ENCODE measurements at regions not wholly inside any gene's neighbourhood (a gene's known extent, or its start where the extent isn't known, plus 50 kb on each side); places are given as distances from the start of the nearest gene placed in this dataset.
"Not testable (repeated sequence)": the region's sequence is repeated elsewhere in the genome, so short reads cannot be mapped to it uniquely, and the experiment has no call there.

DNA sequence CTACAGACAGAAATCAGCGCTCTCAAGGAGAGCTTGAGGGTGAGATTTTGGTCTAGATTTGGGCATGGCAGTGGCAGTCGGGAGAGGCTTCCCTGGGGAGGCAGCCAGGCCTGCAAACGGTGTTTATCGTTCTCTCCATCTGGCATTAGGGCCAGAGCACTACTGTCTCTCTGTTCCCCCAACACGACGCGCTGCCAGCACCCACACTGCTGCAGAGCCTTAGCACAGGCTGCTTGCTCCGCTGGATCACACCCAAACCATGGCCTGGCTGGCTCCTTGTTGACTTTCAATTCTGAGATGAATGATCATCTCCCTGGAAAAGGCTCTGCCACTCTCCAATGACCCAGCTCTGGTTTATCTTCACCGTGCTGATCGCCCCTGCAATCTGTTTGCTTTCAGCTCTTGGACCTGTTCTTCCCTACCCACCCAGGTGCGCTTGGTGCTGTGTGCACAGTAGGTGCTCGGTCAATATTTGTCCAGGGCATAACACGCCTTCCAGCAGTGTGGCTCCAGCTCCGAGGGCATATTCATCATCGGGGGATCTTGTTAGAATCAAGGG lies 106.1 kb downstream of the TFAP2C start:
- Histone ChIP-seq H3K36me3 (ENCODE audit: control insufficient read depth in 2 of 3, insufficient read depth in 3 of 3, low read length in 3 of 3) (no peaks in the 10 kb centered on the region), H3K4me1 (ENCODE audit: control insufficient read depth in 2 of 3, insufficient read depth in 2 of 3, low read depth in 1 of 3, low read length in 3 of 3) (no peaks in the 10 kb centered on the region), H3K27me3 (ENCODE audit: control insufficient read depth, insufficient read depth, low read length) (no peaks in the 10 kb centered on the region), H3K4me3 (ENCODE audit: low read length in 3 of 3) (no peak overlapping the region), H3K27ac (ENCODE audit: low read depth in 2 of 2, low read length in 2 of 2) (no peak overlapping the region), H3K9me3 (ENCODE audit: control insufficient read depth in 2 of 3, insufficient read depth in 1 of 3, low read length in 3 of 3) (no peaks in the 10 kb centered on the region), H3K9ac (ENCODE audit: low read length in 3 of 3) (no peak overlapping the region)
- no peak for TF ChIP-seq CTCF (IDR thresholded peaks at IDR 0.05; ENCODE audit: borderline replicate concordance, extremely low read depth, insufficient read depth)
- intact Hi-C loops (cut with DNase I), result no loop called here
- FAIRE-seq, result no peak
- no peak for DNase-seq

- H3K9me3 ChIP-seq (ENCODE audit: control insufficient read depth in 2 of 3, insufficient read depth in 1 of 3, low read length in 3 of 3), result no peaks in the 10 kb centered on the region
- no peak overlapping the region for H3K9ac ChIP-seq (ENCODE audit: low read length in 3 of 3)
- intact Hi-C loops (cut with DNase I), result no loop called here
- no peak for TF ChIP-seq CTCF (IDR thresholded peaks at IDR 0.05; ENCODE audit: borderline replicate concordance, extremely low read depth, insufficient read depth)
- H3K36me3 ChIP-seq (ENCODE audit: control insufficient read depth in 2 of 3, insufficient read depth in 3 of 3, low read length in 3 of 3), result no peaks in the 10 kb centered on the region
- H3K27ac ChIP-seq (ENCODE audit: low read depth in 2 of 2, low read length in 2 of 2), result no peak overlapping the region
- DNase-seq (no peak), FAIRE-seq (no peak)
- H3K27me3 ChIP-seq (ENCODE audit: control insufficient read depth, insufficient read depth, low read length), result no peaks in the 10 kb centered on the region
- H3K4me3 ChIP-seq (ENCODE audit: low read length in 3 of 3), result no peak overlapping the region
- H3K4me1 ChIP-seq (ENCODE audit: control insufficient read depth in 2 of 3, insufficient read depth in 2 of 3, low read depth in 1 of 3, low read length in 3 of 3), result no peaks in the 10 kb centered on the region
These were observed 107.3 kb downstream of the TFAP2C start for GRCh38 chr20:56736285-56736857.

DNA sequence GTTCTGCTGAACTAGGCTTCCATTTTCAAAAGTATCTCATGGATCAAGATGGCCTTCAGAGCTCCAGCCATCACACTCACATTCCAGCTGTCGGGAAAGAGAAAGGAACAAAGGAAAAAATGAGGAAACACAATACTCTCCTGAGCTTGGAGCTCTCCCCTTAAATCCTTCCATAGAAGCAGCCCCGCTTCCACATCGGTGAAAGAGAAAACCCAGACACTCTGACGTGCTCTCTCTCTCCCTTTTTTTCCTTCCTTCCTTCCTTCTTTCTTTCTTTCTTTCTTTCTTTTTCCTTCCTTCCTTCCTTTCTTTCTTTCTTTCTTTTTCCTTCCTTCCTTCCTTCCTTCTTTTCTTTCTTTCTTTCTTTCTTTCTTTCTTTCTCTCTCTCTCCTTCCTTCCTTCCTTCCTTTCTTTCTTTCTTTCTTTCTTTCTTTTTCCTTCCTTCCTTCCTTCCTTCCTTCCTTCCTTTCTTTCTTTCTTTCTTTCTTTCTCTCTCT lies 115.3 kb downstream of the TFAP2C start:
- H3K9me3 ChIP-seq (ENCODE audit: control insufficient read depth in 2 of 3, insufficient read depth in 1 of 3, low read length in 3 of 3); FAIRE-seq; H3K4me1 ChIP-seq (ENCODE audit: control insufficient read depth in 2 of 3, insufficient read depth in 2 of 3, low read depth in 1 of 3, low read length in 3 of 3); H3K9ac ChIP-seq (ENCODE audit: low read length in 3 of 3); H3K27me3 ChIP-seq (ENCODE audit: control insufficient read depth, insufficient read depth, low read length); H3K27ac ChIP-seq (ENCODE audit: low read depth in 2 of 2, low read length in 2 of 2); H3K36me3 ChIP-seq (ENCODE audit: control insufficient read depth in 2 of 3, insufficient read depth in 3 of 3, low read length in 3 of 3); intact Hi-C loops (cut with DNase I); DNase-seq; H3K4me3 ChIP-seq (ENCODE audit: low read length in 3 of 3): not testable (repeated sequence)

- no peaks in the 10 kb centered on the region for H3K4me1 ChIP-seq (ENCODE audit: control insufficient read depth in 2 of 3, insufficient read depth in 2 of 3, low read depth in 1 of 3, low read length in 3 of 3)
- FAIRE-seq (no peak), DNase-seq (peak in 3 of 5 donors; percentile 28 to 57 (median 47))
- intact Hi-C loops (cut with DNase I), result no loop called here
- no peak overlapping the region for H3K9ac ChIP-seq (ENCODE audit: low read length in 3 of 3)
- H3K9me3 ChIP-seq (ENCODE audit: control insufficient read depth in 2 of 3, insufficient read depth in 1 of 3, low read length in 3 of 3), result no peaks in the 10 kb centered on the region
- no peaks in the 10 kb centered on the region for H3K36me3 ChIP-seq (ENCODE audit: control insufficient read depth in 2 of 3, insufficient read depth in 3 of 3, low read length in 3 of 3)
- H3K27ac ChIP-seq (ENCODE audit: low read depth in 2 of 2, low read length in 2 of 2), result no peak overlapping the region
- no peak overlapping the region for H3K4me3 ChIP-seq (ENCODE audit: low read length in 3 of 3)
- TF ChIP-seq CTCF (IDR thresholded peaks at IDR 0.05; ENCODE audit: borderline replicate concordance, extremely low read depth, insufficient read depth), result no peak
- H3K27me3 ChIP-seq (ENCODE audit: control insufficient read depth, insufficient read depth, low read length), result peaks cover 5% of the 10 kb centered on the region
These were observed 119.6 kb downstream of the TFAP2C start for GRCh38 chr20:56748476-56749377.

All from kidney (tissue), 13 donors.